ENCODE measurements at regions not wholly inside any gene's neighbourhood (a gene's known extent, or its start where the extent isn't known, plus 50 kb on each side); places are given as distances from the start of the nearest gene placed in this dataset.

GRCh38 chr3:72359743-72360142 lies 488.5 kb downstream of the SHQ1 start:
- Mint-ChIP-seq H3K36me3 (ENCODE audit: insufficient read depth in 1 of 3, low read depth in 3 of 3) (no peaks in the 10 kb centered on the region; a peak in 1 of 7 replicates), H3K9me3 (no peaks in the 10 kb centered on the region), H3K27ac (no peak overlapping the region), H3K4me3 (no peak overlapping the region), H3K4me1 (peaks cover 0 to 2% of the 10 kb centered on the region in 2 experiments; a peak in 2 of 4 replicates), H3K27me3 (ENCODE audit: low read depth) (peaks cover 1% of the 10 kb centered on the region; the same call in 1 of the 2 replicates)
- no peaks in the 10 kb centered on the region for H3K27me3 ChIP-seq (ENCODE audit: insufficient read depth, low read length)
- no peak overlapping the region for H3K56ac ChIP-seq (ENCODE audit: insufficient read length, low read depth, low read length)
- no peak overlapping the region for H2BK5ac ChIP-seq (ENCODE audit: insufficient read length, low read length)
- H2BK15ac ChIP-seq (ENCODE audit: low read depth, low read length), result no peak overlapping the region
- H3K14ac ChIP-seq (ENCODE audit: insufficient read depth, low read length), result no peak overlapping the region
- H3K79me1 ChIP-seq (ENCODE audit: insufficient read depth, low read depth, low read length, poor library complexity, severe bottlenecking), result no peaks in the 10 kb centered on the region
- H3K18ac ChIP-seq (ENCODE audit: insufficient read length, low read depth, low read length), result no peak overlapping the region
- no peak overlapping the region for H3K4ac ChIP-seq (ENCODE audit: low read depth, low read length)
- H3K9ac ChIP-seq (ENCODE audit: extremely low read depth, insufficient read length, low read length), result no peak overlapping the region
- no CpG with 5 or more reads among the region's 1 CpG for WGBS (ENCODE audit: extremely low coverage, insufficient read length, low lambda C conversion rate)
- no peak overlapping the region for H3K4me2 ChIP-seq (ENCODE audit: insufficient read depth, insufficient read length, low read length)
- TF ChIP-seq CTCF (conservative IDR thresholded peaks at IDR 0.05), result no peak
- no peak overlapping the region for H4K5ac ChIP-seq (ENCODE audit: insufficient read length, low read depth, low read length)
- no peak for DNase-seq
- H4K91ac ChIP-seq (ENCODE audit: insufficient read length, low read depth, low read length), result no peak overlapping the region
- no peaks in the 10 kb centered on the region for H3K79me2 ChIP-seq (ENCODE audit: insufficient read depth, low read length)
- no peak overlapping the region for H2BK20ac ChIP-seq (ENCODE audit: low read depth, low read length, poor library complexity, severe bottlenecking)
- H2AK5ac ChIP-seq (ENCODE audit: insufficient read length, low read length), result no peak overlapping the region
- H2AFZ ChIP-seq (ENCODE audit: low read length), result no peak overlapping the region
- no peaks in the 10 kb centered on the region for H3K4me1 ChIP-seq (ENCODE audit: insufficient read depth, low read length)
- H4K20me1 ChIP-seq (ENCODE audit: control insufficient read depth, insufficient read depth, insufficient read length), result no peaks in the 10 kb centered on the region
- no peaks in the 10 kb centered on the region for H3K9me3 ChIP-seq (ENCODE audit: control insufficient read depth, low read depth, low read length)
- H3K27ac ChIP-seq (ENCODE audit: insufficient read length, low read depth, low read length), result no peak overlapping the region
- H3K23ac ChIP-seq (ENCODE audit: insufficient read length, low read depth, low read length), result no peak overlapping the region
- H3T11ph ChIP-seq (ENCODE audit: low read length), result no peak overlapping the region
- H2BK120ac ChIP-seq (ENCODE audit: low read depth, low read length, poor library complexity, severe bottlenecking), result no peak overlapping the region
- H2BK12ac ChIP-seq (ENCODE audit: insufficient read length, low read depth, low read length), result no peak overlapping the region
- H4K8ac ChIP-seq (replicated peaks; ENCODE audit: insufficient read length, low read depth, low read length), result no peak overlapping the region
- no peaks in the 10 kb centered on the region for H3K23me2 ChIP-seq (ENCODE audit: insufficient read length, low read depth, low read length, poor library complexity, severe bottlenecking)

Measured in H9 (cell line).